OCI-LY1 (cell line): ENCODE measurements at regions not wholly inside any gene's neighbourhood (a gene's known extent, or its start where the extent isn't known, plus 50 kb on each side); places are given as distances from the start of the nearest gene placed in this dataset.

Experiments used
- EZH2 ChIP-seq: fragments of 200-600 bp; sonication (generic), shearing (Covaris generic); IDR thresholded peaks from 2 replicates; pipeline ENCODE4 v1.8.0; 2017; ENCODE audit warnings: borderline replicate concordance, mixed run types, mild to moderate bottlenecking, antibody characterized with exemption, low read length, moderate library complexity, mixed read lengths
- TF ChIP-seq, protein P1 (sequence below): fragments of 200-600 bp; sonication (generic), shearing (Covaris generic); IDR thresholded peaks from 2 replicates; pipeline ENCODE4 v1.5.1; 2017; ENCODE audit warnings: mild to moderate bottlenecking, antibody characterized with exemption, low read length, moderate library complexity, mixed read lengths

DNA sequence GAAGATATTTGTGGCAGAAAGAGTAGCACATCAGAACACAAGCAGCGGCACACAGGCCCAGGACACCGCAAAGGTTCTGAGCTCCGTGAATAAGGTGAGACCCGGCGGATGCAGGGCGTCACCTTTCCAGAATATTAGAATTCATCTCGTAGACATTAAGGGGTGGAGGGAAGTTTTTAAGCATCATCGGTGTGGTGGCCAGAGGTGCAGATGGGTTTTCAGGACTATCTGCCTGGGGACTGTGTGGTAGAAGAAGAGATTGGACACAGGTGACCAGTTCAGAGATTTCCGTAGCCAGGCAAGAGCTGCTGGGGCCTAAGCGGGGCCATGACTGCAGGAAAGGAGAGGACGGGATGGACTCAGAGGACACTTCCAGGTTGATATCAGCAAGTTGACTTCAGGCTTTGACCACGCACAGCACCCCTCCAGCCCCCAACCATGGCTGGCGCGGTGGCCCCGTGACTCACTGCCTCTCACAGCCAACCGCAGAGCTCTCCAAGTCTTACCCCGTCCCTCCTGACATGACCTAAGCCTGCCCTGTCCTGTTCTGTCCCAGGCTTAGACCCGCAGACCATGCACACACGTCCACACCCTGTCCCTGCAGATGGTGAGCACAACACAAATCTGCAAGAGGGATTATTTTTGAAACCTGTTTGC lies 97.2 kb downstream of the OAT start:
- TF ChIP-seq EZH2: no peak
- TF ChIP-seq, protein P1, sequence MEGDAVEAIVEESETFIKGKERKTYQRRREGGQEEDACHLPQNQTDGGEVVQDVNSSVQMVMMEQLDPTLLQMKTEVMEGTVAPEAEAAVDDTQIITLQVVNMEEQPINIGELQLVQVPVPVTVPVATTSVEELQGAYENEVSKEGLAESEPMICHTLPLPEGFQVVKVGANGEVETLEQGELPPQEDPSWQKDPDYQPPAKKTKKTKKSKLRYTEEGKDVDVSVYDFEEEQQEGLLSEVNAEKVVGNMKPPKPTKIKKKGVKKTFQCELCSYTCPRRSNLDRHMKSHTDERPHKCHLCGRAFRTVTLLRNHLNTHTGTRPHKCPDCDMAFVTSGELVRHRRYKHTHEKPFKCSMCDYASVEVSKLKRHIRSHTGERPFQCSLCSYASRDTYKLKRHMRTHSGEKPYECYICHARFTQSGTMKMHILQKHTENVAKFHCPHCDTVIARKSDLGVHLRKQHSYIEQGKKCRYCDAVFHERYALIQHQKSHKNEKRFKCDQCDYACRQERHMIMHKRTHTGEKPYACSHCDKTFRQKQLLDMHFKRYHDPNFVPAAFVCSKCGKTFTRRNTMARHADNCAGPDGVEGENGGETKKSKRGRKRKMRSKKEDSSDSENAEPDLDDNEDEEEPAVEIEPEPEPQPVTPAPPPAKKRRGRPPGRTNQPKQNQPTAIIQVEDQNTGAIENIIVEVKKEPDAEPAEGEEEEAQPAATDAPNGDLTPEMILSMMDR: no peak
